SK-N-SH (cell line): ENCODE measurements at regions not wholly inside any gene's neighbourhood (a gene's known extent, or its start where the extent isn't known, plus 50 kb on each side); places are given as distances from the start of the nearest gene placed in this dataset.

Source experiments
- CTCF ChIA-PET: fragments of 300-600, 350-600 bp; formaldehyde crosslinking; extraction: SDS; loops from one replicate; lab custom pipeline; 2021; lab: Yijun Ruan, JAX
- POLR2A ChIA-PET: fragments of 350-600 bp; sonication (Branson Sonifier 250); formaldehyde crosslinking; extraction: SDS; loops from one replicate; lab custom pipeline; 2020; ENCODE audit warnings: antibody characterized with exemption, inconsistent platforms; lab: Yijun Ruan, JAX
- DNase-seq: peaks from one replicate; pipeline ENCODE4 v3.0.0; 2012
- H2AFZ ChIP-seq: fragments of 200-600 bp; sonication (generic); 2 replicates; pipeline ENCODE4 v1.8.1; 2016; ENCODE audit warnings: antibody characterized with exemption, mild to moderate bottlenecking, low read depth
- H3F3A ChIP-seq: fragments of 200-600 bp; sonication (generic); replicated peaks from 2 replicates; pipeline ENCODE3; 2016; ENCODE audit warnings: antibody characterized with exemption, mild to moderate bottlenecking; ENCODE audit not compliant: insufficient read depth
- H3K27ac ChIP-seq, 2 experiments: fragments of 200-500 bp in 1 of 2; fragments of 200-600 bp in 1 of 2; sonication (Bioruptor generic) in 1 of 2; sonication (generic), shearing (Covaris generic) in 1 of 2; 2 replicates each; pipeline versions ENCODE4 v1.5.1 to v1.6.1; 2014 to 2016; ENCODE audit warnings: low read depth in 2 of 2, inconsistent platforms in 1 of 2, low read length in 1 of 2, mild to moderate bottlenecking in 1 of 2, mixed read lengths in 1 of 2
- H3K27me3 ChIP-seq: fragments of 200-600 bp; sonication (generic), shearing (Covaris generic); 2 replicates; pipeline ENCODE4 v1.6.1; 2016; ENCODE audit warnings: mixed run types; ENCODE audit not compliant: insufficient read depth
- H3K36me3 ChIP-seq, 2 experiments: fragments of 200-500 bp in 1 of 2; fragments of 200-600 bp in 1 of 2; sonication (Bioruptor generic) in 1 of 2; sonication (generic) in 1 of 2; replicated peaks in 1 of 2; 2 replicates each; pipeline versions ENCODE3 to v1.5.1; 2014 to 2016; ENCODE audit warnings: low read length in 1 of 2, mild to moderate bottlenecking in 1 of 2; ENCODE audit not compliant: insufficient read depth in 2 of 2, control insufficient read depth in 1 of 2
- H3K4me1 ChIP-seq, 2 experiments: fragments of 200-500 bp in 1 of 2; fragments of 200-600 bp in 1 of 2; sonication (Bioruptor generic) in 1 of 2; sonication (generic), shearing (Covaris generic) in 1 of 2; 2 replicates each; pipeline versions ENCODE4 v1.5.1 to v1.6.1; 2014 to 2016; ENCODE audit warnings: low read depth in 1 of 2, low read length in 1 of 2, mixed run types in 1 of 2; ENCODE audit not compliant: insufficient read depth in 2 of 2, control insufficient read depth in 1 of 2
- H3K4me2 ChIP-seq: fragments of 200-600 bp; sonication (generic), shearing (Covaris generic); 2 replicates; pipeline ENCODE4 v1.6.1; 2017; ENCODE audit warnings: mixed run types
- H3K4me3 ChIP-seq, 2 experiments: fragments of 200-500 bp in 1 of 2; fragments of 200-600 bp in 1 of 2; sonication (Bioruptor generic) in 1 of 2; sonication (generic), shearing (Covaris generic) in 1 of 2; 2 replicates each; pipeline versions ENCODE4 v1.5.1 to v1.8.1; 2014 to 2016; ENCODE audit warnings: low read depth in 2 of 2, inconsistent platforms in 1 of 2, low read length in 1 of 2, mild to moderate bottlenecking in 1 of 2, mixed read lengths in 1 of 2, moderate library complexity in 1 of 2
- H3K79me2 ChIP-seq: fragments of 200-600 bp; sonication (generic); 2 replicates; pipeline ENCODE4 v1.8.1; 2017; ENCODE audit warnings: mild to moderate bottlenecking; ENCODE audit not compliant: insufficient read depth
- H3K9ac ChIP-seq: fragments of 200-600 bp; sonication (generic); 2 replicates; pipeline ENCODE4 v1.6.1; 2017; ENCODE audit warnings: mixed run types
- H3K9me2 ChIP-seq: fragments of 200-600 bp; sonication (generic); 2 replicates; pipeline ENCODE4 v1.6.1; 2017; ENCODE audit warnings: mixed run types
- H3K9me3 ChIP-seq: fragments of 200-600 bp; sonication (generic); 2 replicates; pipeline ENCODE4 v1.6.1; 2017; ENCODE audit warnings: mixed run types, mild to moderate bottlenecking, moderate library complexity
- H4K20me1 ChIP-seq: fragments of 200-600 bp; sonication (generic); 2 replicates; pipeline ENCODE4 v1.6.1; 2017; ENCODE audit warnings: mild to moderate bottlenecking, mixed run types; ENCODE audit not compliant: insufficient read depth
- CHD2 ChIP-seq: fragments of 150-350 bp; IDR thresholded peaks from 2 replicates; pipeline ENCODE4 v1.6.1; 2018; ENCODE audit warnings: low read length; ENCODE audit not compliant: partially characterized antibody
- EP300 ChIP-seq, 2 experiments: IDR thresholded peaks; 2 replicates each; pipeline versions ENCODE4 v1.4.0 to v1.6.1; 2012; ENCODE audit warnings: borderline replicate concordance in 1 of 2, low read depth in 1 of 2, low read length in 1 of 2
- EZH2phosphoT487 ChIP-seq: fragments of 200-600 bp; sonication (generic); IDR thresholded peaks from 2 replicates; pipeline ENCODE4 v1.6.1; 2017; ENCODE audit warnings: low read depth, mixed run types, mild to moderate bottlenecking, antibody characterized with exemption, moderate library complexity, borderline replicate concordance
- FOSL2 ChIP-seq: IDR thresholded peaks from 2 replicates; pipeline ENCODE4 v1.4.0; 2012; ENCODE audit warnings: low read depth, mild to moderate bottlenecking, moderate library complexity, borderline replicate concordance
- FOXJ3 ChIP-seq: sonication (generic); formaldehyde crosslinking; IDR thresholded peaks from 2 replicates; pipeline ENCODE4 v1.5.1; 2020; ENCODE audit warnings: mild to moderate bottlenecking, missing genetic modification reagents
- FOXM1 ChIP-seq: IDR thresholded peaks from 2 replicates; pipeline ENCODE4 v1.4.0; 2012; ENCODE audit warnings: low read depth, mild to moderate bottlenecking
- GABPA ChIP-seq: IDR thresholded peaks from 2 replicates; pipeline ENCODE4 v1.4.0; 2012; ENCODE audit warnings: low read depth, mild to moderate bottlenecking
- GATA2 ChIP-seq: sonication (generic); formaldehyde crosslinking; IDR thresholded peaks from 2 replicates; pipeline ENCODE4 v1.5.0; 2020; ENCODE audit warnings: mild to moderate bottlenecking, missing genetic modification reagents
- IRF3 ChIP-seq: fragments of 150-350 bp; IDR thresholded peaks from 2 replicates; pipeline ENCODE4 v1.6.1; 2016; ENCODE audit warnings: mild to moderate bottlenecking, low read depth, low read length
- JUND ChIP-seq: IDR thresholded peaks from 2 replicates; pipeline ENCODE4 v1.4.0; 2012
- NFIC ChIP-seq: IDR thresholded peaks from 2 replicates; pipeline ENCODE4 v1.4.0; 2012; ENCODE audit warnings: borderline replicate concordance
- NRF1 ChIP-seq: IDR thresholded peaks from 2 replicates; pipeline ENCODE4 v1.6.1; 2012; ENCODE audit warnings: low read depth, mild to moderate bottlenecking, low read length
- RAD21 ChIP-seq: IDR thresholded peaks from 2 replicates; pipeline ENCODE4 v1.6.1; 2012; ENCODE audit warnings: mild to moderate bottlenecking, low read length
- RCOR1 ChIP-seq: fragments of 150-350 bp; IDR thresholded peaks from 2 replicates; pipeline ENCODE4 v1.6.1; 2017; ENCODE audit warnings: antibody characterized with exemption, low read length
- TAF1 ChIP-seq: IDR thresholded peaks from 2 replicates; pipeline ENCODE4 v1.6.1; 2012; ENCODE audit warnings: low read depth, mild to moderate bottlenecking, low read length, moderate library complexity, borderline replicate concordance
- TCF12 ChIP-seq: IDR thresholded peaks from 2 replicates; pipeline ENCODE4 v1.4.0; 2012
- TEAD4 ChIP-seq: IDR thresholded peaks from 2 replicates; pipeline ENCODE4 v1.4.0; 2012; ENCODE audit warnings: mild to moderate bottlenecking, borderline replicate concordance; ENCODE audit not compliant: insufficient read depth
- YY1 ChIP-seq: IDR thresholded peaks from 2 replicates; pipeline ENCODE4 v1.4.0; 2012; ENCODE audit warnings: low read depth, mild to moderate bottlenecking
- WGBS: methylation state at CpG from one replicate; pipeline ENCODE4 v1.1.6; 2017; ENCODE audit warnings: low lambda C conversion rate; 5-methylcytosine and 5-hydroxymethylcytosine counted together
- TF ChIP-seq, protein P1 (sequence below): IDR thresholded peaks from 2 replicates; pipeline ENCODE4 v1.4.0; 2012; ENCODE audit warnings: low read depth
- TF ChIP-seq, protein P2 (sequence below): IDR thresholded peaks from 2 replicates; pipeline ENCODE4 v1.4.0; 2012; ENCODE audit warnings: low read depth, borderline replicate concordance
- TF ChIP-seq, protein P3 (sequence below): IDR thresholded peaks from 2 replicates; pipeline ENCODE4 v1.6.1; 2012; ENCODE audit warnings: mild to moderate bottlenecking, low read depth, low read length, moderate library complexity

DNA sequence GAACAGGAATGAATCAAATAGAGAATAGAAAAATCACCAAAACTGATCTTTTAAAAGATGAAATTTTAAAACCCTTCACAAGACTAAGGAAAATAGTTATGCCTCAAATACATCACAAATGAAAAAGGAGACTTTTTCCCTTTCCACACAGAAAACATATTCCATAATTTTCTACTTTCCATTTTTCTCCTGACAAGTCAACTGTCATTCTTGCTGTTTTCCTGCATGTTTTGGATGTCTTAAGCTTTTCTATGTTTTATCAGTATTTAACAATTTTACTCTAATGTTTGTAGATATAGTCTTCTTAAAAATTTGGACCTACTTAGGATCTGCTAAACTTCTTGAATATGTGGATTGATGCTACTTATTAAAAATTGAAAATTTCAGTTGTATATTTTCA, 810.8 kb downstream of the OLFM4 start:
- no peak overlapping the region for H3K9ac ChIP-seq
- H3K9me3 ChIP-seq = no peaks in the 10 kb centered on the region
- no peaks in the 10 kb centered on the region for H3K9me2 ChIP-seq
- no peak overlapping the region for H3K4me2 ChIP-seq
- TF ChIP-seq GATA2 (CRISPR knock-in tag) (no peak), NFIC (no peak), YY1 (no peak), FOXM1 (no peak), GABPA (no peak), RCOR1 (no peak), IRF3 (no peak), FOSL2 (no peak), JUND (no peak)
- TF ChIP-seq, protein P1, sequence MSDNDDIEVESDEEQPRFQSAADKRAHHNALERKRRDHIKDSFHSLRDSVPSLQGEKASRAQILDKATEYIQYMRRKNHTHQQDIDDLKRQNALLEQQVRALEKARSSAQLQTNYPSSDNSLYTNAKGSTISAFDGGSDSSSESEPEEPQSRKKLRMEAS = no peak
- DNase-seq = no peak
- no peaks in the 10 kb centered on the region for H4K20me1 ChIP-seq
- POLR2A ChIA-PET = no interaction called here
- H3K27ac ChIP-seq = no peak overlapping the region
- H3K36me3 ChIP-seq = no peaks in the 10 kb centered on the region
- no peaks in the 10 kb centered on the region for H3F3A ChIP-seq
- H3K79me2 ChIP-seq = no peaks in the 10 kb centered on the region
- no peak overlapping the region for H3K4me3 ChIP-seq
- H3K27me3 ChIP-seq = no peaks in the 10 kb centered on the region
- no peak overlapping the region for H2AFZ ChIP-seq
- CTCF ChIA-PET = no interaction called here
- H3K4me1 ChIP-seq = no peaks in the 10 kb centered on the region

DNA sequence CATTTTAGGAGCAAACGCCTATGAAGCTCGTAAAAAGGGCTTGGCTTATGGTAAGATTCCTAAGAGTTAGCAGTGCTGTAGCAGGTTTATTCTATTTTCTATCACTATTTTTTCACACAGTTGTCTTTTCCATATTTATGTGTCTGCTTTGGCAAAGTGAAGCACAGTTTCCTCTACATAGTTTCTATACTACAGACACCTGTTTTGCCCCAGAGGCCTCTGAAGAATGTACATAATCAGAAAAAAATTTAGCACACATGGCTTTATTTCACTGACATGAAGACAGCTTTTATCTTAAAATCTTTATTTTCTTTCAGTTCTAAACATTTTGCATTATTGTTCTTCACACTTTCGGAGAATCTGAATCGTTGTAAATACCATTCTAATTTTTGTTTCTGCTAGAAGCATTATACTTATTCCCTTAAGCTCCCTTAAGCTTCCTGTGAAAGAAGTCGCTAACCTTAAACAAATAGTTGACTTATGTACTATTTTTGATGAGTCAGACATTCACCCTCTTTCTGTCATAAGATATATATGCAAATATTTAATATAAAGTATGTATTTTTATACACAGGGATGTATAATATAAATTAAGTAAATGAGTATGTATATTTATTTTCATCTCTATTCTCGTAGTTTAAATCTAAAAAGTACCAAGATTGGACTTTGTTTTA, 816.0 kb downstream of the OLFM4 start:
- Histone ChIP-seq H4K20me1 (no peaks in the 10 kb centered on the region), H3K9me3 (no peaks in the 10 kb centered on the region), H3K36me3 (no peaks in the 10 kb centered on the region), H3K4me3 (no peak overlapping the region), H3K9me2 (no peaks in the 10 kb centered on the region), H3K9ac (no peak overlapping the region), H3K4me2 (no peak overlapping the region), H3K27me3 (no peaks in the 10 kb centered on the region), H3K79me2 (no peaks in the 10 kb centered on the region), H3K4me1 (no peaks in the 10 kb centered on the region), H3F3A (no peaks in the 10 kb centered on the region), H2AFZ (no peak overlapping the region), H3K27ac (no peak overlapping the region)
- TF ChIP-seq FOXJ3 (no peak), NRF1 (no peak), RAD21 (no peak), TEAD4 (no peak), EZH2phosphoT487 (no peak), YY1 (no peak), IRF3 (no peak), CHD2 (no peak), TCF12 (no peak), EP300 (IDR thresholded peaks at IDR 0.05; ENCODE audit: borderline replicate concordance in 1 of 2, low read depth in 1 of 2, low read length in 1 of 2) (no peak), TAF1 (no peak), GATA2 (CRISPR knock-in tag) (no peak), JUND (no peak)
- TF ChIP-seq, protein P1 = no peak
- TF ChIP-seq, protein P2, sequence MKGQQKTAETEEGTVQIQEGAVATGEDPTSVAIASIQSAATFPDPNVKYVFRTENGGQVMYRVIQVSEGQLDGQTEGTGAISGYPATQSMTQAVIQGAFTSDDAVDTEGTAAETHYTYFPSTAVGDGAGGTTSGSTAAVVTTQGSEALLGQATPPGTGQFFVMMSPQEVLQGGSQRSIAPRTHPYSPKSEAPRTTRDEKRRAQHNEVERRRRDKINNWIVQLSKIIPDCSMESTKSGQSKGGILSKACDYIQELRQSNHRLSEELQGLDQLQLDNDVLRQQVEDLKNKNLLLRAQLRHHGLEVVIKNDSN = no peak
- TF ChIP-seq, protein P3, sequence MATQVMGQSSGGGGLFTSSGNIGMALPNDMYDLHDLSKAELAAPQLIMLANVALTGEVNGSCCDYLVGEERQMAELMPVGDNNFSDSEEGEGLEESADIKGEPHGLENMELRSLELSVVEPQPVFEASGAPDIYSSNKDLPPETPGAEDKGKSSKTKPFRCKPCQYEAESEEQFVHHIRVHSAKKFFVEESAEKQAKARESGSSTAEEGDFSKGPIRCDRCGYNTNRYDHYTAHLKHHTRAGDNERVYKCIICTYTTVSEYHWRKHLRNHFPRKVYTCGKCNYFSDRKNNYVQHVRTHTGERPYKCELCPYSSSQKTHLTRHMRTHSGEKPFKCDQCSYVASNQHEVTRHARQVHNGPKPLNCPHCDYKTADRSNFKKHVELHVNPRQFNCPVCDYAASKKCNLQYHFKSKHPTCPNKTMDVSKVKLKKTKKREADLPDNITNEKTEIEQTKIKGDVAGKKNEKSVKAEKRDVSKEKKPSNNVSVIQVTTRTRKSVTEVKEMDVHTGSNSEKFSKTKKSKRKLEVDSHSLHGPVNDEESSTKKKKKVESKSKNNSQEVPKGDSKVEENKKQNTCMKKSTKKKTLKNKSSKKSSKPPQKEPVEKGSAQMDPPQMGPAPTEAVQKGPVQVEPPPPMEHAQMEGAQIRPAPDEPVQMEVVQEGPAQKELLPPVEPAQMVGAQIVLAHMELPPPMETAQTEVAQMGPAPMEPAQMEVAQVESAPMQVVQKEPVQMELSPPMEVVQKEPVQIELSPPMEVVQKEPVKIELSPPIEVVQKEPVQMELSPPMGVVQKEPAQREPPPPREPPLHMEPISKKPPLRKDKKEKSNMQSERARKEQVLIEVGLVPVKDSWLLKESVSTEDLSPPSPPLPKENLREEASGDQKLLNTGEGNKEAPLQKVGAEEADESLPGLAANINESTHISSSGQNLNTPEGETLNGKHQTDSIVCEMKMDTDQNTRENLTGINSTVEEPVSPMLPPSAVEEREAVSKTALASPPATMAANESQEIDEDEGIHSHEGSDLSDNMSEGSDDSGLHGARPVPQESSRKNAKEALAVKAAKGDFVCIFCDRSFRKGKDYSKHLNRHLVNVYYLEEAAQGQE = no peak
- DNase-seq = no peak
- 8% methylated on average over 6 of the region's 6 CpGs for WGBS
- ChIA-PET POLR2A (no interaction called here), CTCF (no interaction called here)
